ENCODE measurements at regions not wholly inside any gene's neighbourhood (a gene's known extent, or its start where the extent isn't known, plus 50 kb on each side); places are given as distances from the start of the nearest gene placed in this dataset.

- TF ChIP-seq GATA2 (IDR thresholded peaks at IDR 0.05; ENCODE audit: low read depth, low read length) (no peak), GATA3 (IDR thresholded peaks at IDR 0.05; ENCODE audit: low read depth, low read length) (no peak)
Observed at GRCh38 chr2:238549866-238550265, 123.1 kb downstream of the ASB1 start.

Data from SH-SY5Y (cell line).